IPS-18a (cell line): ENCODE measurements at regions not wholly inside any gene's neighbourhood (a gene's known extent, or its start where the extent isn't known, plus 50 kb on each side); places are given as distances from the start of the nearest gene placed in this dataset.
"Not testable (repeated sequence)": the region's sequence is repeated elsewhere in the genome, so short reads cannot be mapped to it uniquely, and the experiment has no call there.

Source experiments
- H3K27ac ChIP-seq: one replicate; pipeline ENCODE4 v1.5.1; 2013; ENCODE audit warnings: low read length
- H3K27me3 ChIP-seq: one replicate; pipeline ENCODE4 v1.6.1; 2013; ENCODE audit warnings: mild to moderate bottlenecking, low read length; ENCODE audit not compliant: control insufficient read depth, insufficient read depth
- H3K36me3 ChIP-seq: one replicate; pipeline ENCODE4 v1.6.1; 2013; ENCODE audit warnings: low read depth, low read length; ENCODE audit not compliant: control insufficient read depth
- H3K4me1 ChIP-seq: one replicate; pipeline ENCODE4 v1.6.1; 2013; ENCODE audit warnings: low read depth, low read length; ENCODE audit not compliant: control insufficient read depth
- H3K4me3 ChIP-seq: one replicate; pipeline ENCODE4 v1.5.1; 2013; ENCODE audit warnings: low read length
- H3K9ac ChIP-seq: one replicate; pipeline ENCODE4 v1.6.1; 2013; ENCODE audit warnings: mild to moderate bottlenecking, low read length, moderate library complexity
- H3K9me3 ChIP-seq: one replicate; pipeline ENCODE4 v1.6.1; 2013; ENCODE audit warnings: low read depth, low read length; ENCODE audit not compliant: control insufficient read depth

DNA sequence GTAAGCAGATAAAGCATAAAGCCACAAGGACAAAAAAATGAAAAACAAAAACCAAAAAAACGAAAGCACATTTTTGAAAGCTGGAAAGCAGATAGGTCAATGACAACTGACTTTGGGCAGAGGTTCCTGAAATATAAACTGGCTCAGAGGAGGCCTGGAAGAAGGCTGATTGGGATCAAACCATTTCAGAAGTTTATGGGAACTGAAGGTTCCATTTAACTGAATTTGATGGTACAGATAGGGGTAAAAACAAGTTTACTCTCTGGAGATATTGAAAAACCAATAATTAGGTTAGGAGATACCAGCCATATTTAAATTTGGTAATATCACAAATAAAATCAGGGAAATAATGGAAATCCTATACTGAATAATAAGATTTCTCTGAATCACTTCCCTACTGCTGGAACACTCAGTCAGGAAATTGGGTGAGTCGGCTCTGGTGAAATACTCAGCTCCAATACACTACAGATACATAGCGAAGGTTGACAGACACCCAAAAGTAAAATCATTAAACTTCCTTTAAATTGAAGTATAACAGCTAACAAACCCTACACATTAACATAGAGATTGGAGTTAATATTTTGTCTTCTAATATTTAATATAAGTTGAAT lies 1584.3 kb downstream of the STIM2 start:
- H3K27me3 ChIP-seq, result no peaks in the 10 kb centered on the region
- H3K27ac ChIP-seq, result no peak overlapping the region
- H3K9me3 ChIP-seq, result no peaks in the 10 kb centered on the region
- no peaks in the 10 kb centered on the region for H3K36me3 ChIP-seq
- H3K4me3 ChIP-seq, result no peak overlapping the region
- H3K9ac ChIP-seq, result no peak overlapping the region
- peaks cover 5% of the 10 kb centered on the region for H3K4me1 ChIP-seq

- Histone ChIP-seq H3K4me1 (peaks cover 2% of the 10 kb centered on the region), H3K27ac (no peak overlapping the region), H3K27me3 (no peaks in the 10 kb centered on the region), H3K36me3 (no peaks in the 10 kb centered on the region), H3K9me3 (no peaks in the 10 kb centered on the region), H3K4me3 (no peak overlapping the region), H3K9ac (no peak overlapping the region)
Observed at GRCh38 chr4:28449085-28449484, 1588.4 kb downstream of the STIM2 start.

- H3K4me3 ChIP-seq, result no peak overlapping the region
- H3K9ac ChIP-seq, result no peak overlapping the region
- no peaks in the 10 kb centered on the region for H3K4me1 ChIP-seq
- no peak overlapping the region for H3K27ac ChIP-seq
- no peaks in the 10 kb centered on the region for H3K27me3 ChIP-seq
- H3K36me3 ChIP-seq, result no peaks in the 10 kb centered on the region
- H3K9me3 ChIP-seq, result no peaks in the 10 kb centered on the region
Observed at GRCh38 chr4:28451346-28451745, 1590.7 kb downstream of the STIM2 start.

GRCh38 chr4:28462766-28463700 lies 1602.4 kb downstream of the STIM2 start:
- H3K4me1 ChIP-seq, result no peaks in the 10 kb centered on the region
- H3K9ac ChIP-seq, result no peak overlapping the region
- no peaks in the 10 kb centered on the region for H3K27me3 ChIP-seq
- H3K27ac ChIP-seq, result no peak overlapping the region
- H3K36me3 ChIP-seq, result no peaks in the 10 kb centered on the region
- H3K4me3 ChIP-seq, result no peak overlapping the region
- no peaks in the 10 kb centered on the region for H3K9me3 ChIP-seq

DNA sequence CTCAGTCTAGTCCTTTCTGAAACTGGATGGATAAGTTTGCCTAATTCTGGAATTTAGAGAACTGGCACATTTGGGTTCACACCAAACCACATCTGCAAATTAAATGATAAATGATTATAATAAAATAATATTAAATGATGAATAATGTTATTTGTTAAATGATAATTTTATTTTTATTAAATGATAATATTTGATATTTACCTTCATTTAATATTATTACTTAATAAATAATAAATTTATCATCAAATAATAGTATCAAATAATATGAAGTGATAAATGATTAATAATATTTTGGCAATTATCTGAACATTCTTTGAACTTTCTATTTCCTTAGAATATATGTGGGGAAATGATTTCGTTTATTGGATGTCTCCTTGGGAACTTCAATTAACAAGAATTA lies 1604.2 kb downstream of the STIM2 start:
- Histone ChIP-seq H3K9me3 (no peaks in the 10 kb centered on the region), H3K4me1 (no peaks in the 10 kb centered on the region), H3K36me3 (no peaks in the 10 kb centered on the region), H3K4me3 (no peak overlapping the region), H3K9ac (no peak overlapping the region), H3K27me3 (no peaks in the 10 kb centered on the region), H3K27ac (no peak overlapping the region)

GRCh38 chr4:28466886-28467285 lies 1606.2 kb downstream of the STIM2 start:
- not testable (repeated sequence) for H3K9ac ChIP-seq, H3K27ac ChIP-seq, H3K9me3 ChIP-seq, H3K4me1 ChIP-seq, H3K4me3 ChIP-seq, H3K27me3 ChIP-seq, H3K36me3 ChIP-seq

DNA sequence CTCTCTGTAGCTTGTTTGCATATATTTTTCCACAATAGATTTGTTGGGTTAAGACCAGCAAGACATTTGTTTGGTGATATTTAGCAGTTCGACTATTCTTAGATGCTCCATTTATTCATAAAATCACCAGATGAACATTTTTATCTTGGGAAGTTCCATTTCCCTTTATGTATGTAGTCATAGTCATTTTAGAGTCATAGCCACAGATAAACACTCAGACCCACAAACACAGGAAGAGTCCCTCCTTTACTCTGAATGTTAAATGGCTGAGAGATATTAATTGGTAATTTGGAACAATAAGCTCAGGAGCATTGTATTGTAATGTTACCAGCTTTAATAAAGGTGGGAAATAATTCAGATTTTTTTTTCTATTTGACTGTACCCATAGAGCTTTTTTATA lies 1608.7 kb downstream of the STIM2 start:
- H3K27ac ChIP-seq, result no peak overlapping the region
- H3K4me1 ChIP-seq, result no peaks in the 10 kb centered on the region

GRCh38 chr4:28469886-28470285 lies 1609.2 kb downstream of the STIM2 start:
- Histone ChIP-seq H3K27ac (no peak overlapping the region), H3K4me3 (no peak overlapping the region), H3K4me1 (no peaks in the 10 kb centered on the region), H3K9me3 (no peaks in the 10 kb centered on the region), H3K27me3 (no peaks in the 10 kb centered on the region), H3K36me3 (no peaks in the 10 kb centered on the region), H3K9ac (no peak overlapping the region)

More for the DNA sequence above, 1608.7 kb downstream of the STIM2 start:
- no peak overlapping the region for H3K4me3 ChIP-seq
- H3K27me3 ChIP-seq, result no peaks in the 10 kb centered on the region
- H3K36me3 ChIP-seq, result no peaks in the 10 kb centered on the region
- H3K9ac ChIP-seq, result no peak overlapping the region
- no peaks in the 10 kb centered on the region for H3K9me3 ChIP-seq

DNA sequence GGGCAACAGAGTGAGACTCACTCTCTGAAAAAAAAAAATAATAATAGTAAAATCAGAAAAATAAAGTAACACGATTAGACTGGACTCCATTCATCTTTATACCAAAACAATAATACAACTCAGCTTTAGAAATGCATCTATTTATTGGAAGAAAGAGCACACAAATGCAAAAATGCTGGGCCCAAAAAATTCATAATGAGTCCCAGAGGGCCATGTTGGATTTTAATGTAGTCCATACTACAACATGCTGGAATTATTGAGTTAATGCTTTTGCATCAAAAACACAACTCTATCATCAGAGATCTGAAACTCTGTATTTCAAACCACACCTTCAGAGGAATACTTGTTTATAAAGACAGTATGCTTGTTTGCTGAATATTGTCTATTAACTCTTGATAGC lies 1614.7 kb downstream of the STIM2 start:
- peaks cover 13% of the 10 kb centered on the region for H3K4me1 ChIP-seq
- H3K9me3 ChIP-seq, result no peaks in the 10 kb centered on the region
- no peaks in the 10 kb centered on the region for H3K27me3 ChIP-seq
- no peak overlapping the region for H3K4me3 ChIP-seq
- no peak overlapping the region for H3K27ac ChIP-seq
- H3K36me3 ChIP-seq, result no peaks in the 10 kb centered on the region
- H3K9ac ChIP-seq, result no peak overlapping the region

DNA sequence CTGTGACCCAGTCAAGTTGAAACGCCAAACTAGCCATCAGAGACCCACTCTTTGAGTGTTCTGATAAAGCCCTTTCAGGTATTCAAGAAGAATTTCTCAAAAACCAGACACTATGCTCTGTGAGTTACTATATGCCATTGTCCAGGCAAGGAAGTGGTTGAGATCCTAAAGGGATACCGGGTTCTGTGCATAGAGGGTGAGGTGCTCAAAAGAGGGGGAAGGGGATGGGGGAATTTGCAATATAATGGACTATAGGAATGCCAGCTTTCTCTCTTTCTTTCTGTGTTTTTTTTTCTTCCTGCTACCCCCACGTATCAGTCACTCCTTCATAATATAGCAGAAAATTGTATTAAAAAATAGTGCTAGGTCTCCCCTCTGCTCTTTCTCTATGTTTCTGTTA lies 1619.0 kb downstream of the STIM2 start:
- no peak overlapping the region for H3K9ac ChIP-seq
- no peaks in the 10 kb centered on the region for H3K36me3 ChIP-seq
- H3K4me3 ChIP-seq, result no peak overlapping the region
- H3K9me3 ChIP-seq, result no peaks in the 10 kb centered on the region
- peaks cover 31% of the 10 kb centered on the region for H3K4me1 ChIP-seq
- no peak overlapping the region for H3K27ac ChIP-seq
- H3K27me3 ChIP-seq, result no peaks in the 10 kb centered on the region

DNA sequence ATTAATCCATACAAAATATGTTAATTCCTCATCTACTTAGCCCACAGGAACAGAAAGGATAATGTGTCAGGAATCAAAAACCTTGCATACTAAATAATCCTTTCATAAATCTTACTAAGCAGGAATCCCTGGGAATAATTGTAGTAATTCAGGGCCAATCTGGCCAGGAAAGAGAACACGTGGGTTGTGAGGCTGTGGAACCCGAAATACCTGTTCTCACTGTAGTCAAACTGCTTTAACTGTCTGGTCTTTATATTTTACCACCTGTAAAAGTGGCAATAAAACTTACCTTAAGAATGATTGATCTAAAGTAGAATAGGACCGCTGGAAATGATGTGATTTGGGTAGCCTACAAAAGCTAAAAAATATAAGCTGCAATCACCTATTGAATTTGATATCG lies 1620.9 kb downstream of the STIM2 start:
- Histone ChIP-seq H3K4me3 (no peak overlapping the region), H3K27me3 (no peaks in the 10 kb centered on the region), H3K36me3 (no peaks in the 10 kb centered on the region), H3K9me3 (no peaks in the 10 kb centered on the region), H3K4me1 (peaks cover 31% of the 10 kb centered on the region), H3K27ac (no peak overlapping the region), H3K9ac (no peak overlapping the region)
